ENCODE measurements at regions not wholly inside any gene's neighbourhood (a gene's known extent, or its start where the extent isn't known, plus 50 kb on each side); places are given as distances from the start of the nearest gene placed in this dataset.
"Not testable (repeated sequence)": the region's sequence is repeated elsewhere in the genome, so short reads cannot be mapped to it uniquely, and the experiment has no call there.

DNA sequence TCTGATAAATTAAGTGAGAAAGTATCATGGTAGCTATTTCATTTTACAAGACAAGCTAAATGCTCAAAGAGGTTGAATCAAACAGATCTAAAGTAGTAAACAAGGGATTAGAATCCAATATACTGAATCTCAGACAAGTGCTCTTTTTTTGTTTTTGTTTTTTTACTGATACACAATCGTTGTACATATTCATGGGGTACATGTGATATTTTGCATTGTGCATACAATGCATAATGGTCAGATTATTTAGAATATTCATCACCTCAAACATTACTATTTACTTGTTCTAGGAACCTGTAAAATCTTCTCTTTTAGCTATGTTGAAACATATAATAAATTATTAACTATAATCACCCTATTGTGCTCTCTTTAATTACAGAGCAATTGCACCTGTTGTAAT, 57.0 kb upstream of the HCRTR2 start:
- ATAC-seq (ENCODE audit: insufficient number of reproducible peaks, low FRiP score, low read depth) (no peak), DNase-seq (ENCODE audit: low spot score) (no peak)
- no peak overlapping the region for H3K4me3 ChIP-seq
- H3K9me3 ChIP-seq: no peaks in the 10 kb centered on the region
- no peaks in the 10 kb centered on the region for H3K4me1 ChIP-seq (ENCODE audit: control insufficient read depth in 1 of 2, low read depth in 2 of 2)
- TF ChIP-seq, protein P1, sequence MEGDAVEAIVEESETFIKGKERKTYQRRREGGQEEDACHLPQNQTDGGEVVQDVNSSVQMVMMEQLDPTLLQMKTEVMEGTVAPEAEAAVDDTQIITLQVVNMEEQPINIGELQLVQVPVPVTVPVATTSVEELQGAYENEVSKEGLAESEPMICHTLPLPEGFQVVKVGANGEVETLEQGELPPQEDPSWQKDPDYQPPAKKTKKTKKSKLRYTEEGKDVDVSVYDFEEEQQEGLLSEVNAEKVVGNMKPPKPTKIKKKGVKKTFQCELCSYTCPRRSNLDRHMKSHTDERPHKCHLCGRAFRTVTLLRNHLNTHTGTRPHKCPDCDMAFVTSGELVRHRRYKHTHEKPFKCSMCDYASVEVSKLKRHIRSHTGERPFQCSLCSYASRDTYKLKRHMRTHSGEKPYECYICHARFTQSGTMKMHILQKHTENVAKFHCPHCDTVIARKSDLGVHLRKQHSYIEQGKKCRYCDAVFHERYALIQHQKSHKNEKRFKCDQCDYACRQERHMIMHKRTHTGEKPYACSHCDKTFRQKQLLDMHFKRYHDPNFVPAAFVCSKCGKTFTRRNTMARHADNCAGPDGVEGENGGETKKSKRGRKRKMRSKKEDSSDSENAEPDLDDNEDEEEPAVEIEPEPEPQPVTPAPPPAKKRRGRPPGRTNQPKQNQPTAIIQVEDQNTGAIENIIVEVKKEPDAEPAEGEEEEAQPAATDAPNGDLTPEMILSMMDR (IDR thresholded peaks at IDR 0.05): no peak
- H3K27ac ChIP-seq: no peak overlapping the region
- H3K36me3 ChIP-seq: no peaks in the 10 kb centered on the region
- no peaks in the 10 kb centered on the region for H3K27me3 ChIP-seq (replicated peaks; ENCODE audit: insufficient read depth)

DNA sequence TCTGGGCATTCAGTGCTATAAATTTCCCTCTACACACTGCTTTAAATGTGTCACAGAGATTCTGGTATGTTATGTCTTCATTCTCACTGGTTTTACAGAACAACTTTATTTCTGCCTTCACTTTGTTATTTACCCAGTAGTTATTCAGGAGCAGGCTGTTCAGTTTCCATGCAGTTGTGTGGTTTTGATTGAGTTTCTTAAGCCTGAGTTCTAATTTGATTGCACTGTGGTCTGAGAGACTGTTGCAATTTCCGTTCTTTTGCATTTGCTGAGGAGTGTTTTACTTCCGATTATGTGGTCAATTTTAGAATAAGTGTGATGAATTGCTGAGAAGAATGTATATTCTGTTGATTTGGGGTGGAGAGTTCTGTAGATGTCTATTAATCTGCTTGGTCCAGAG, 50.1 kb upstream of the HCRTR2 start:
- H3K36me3 ChIP-seq; H3K4me3 ChIP-seq; ATAC-seq (ENCODE audit: insufficient number of reproducible peaks, low FRiP score, low read depth); H3K4me1 ChIP-seq (ENCODE audit: control insufficient read depth in 1 of 2, low read depth in 2 of 2); DNase-seq (ENCODE audit: low spot score); H3K27me3 ChIP-seq (replicated peaks; ENCODE audit: insufficient read depth); H3K27ac ChIP-seq; H3K9me3 ChIP-seq: not testable (repeated sequence)
